ENCODE measurements at regions not wholly inside any gene's neighbourhood (a gene's known extent, or its start where the extent isn't known, plus 50 kb on each side); places are given as distances from the start of the nearest gene placed in this dataset.
A peak's percentile ranks its signal among the peaks of the same experiment; 100 is the strongest.

DNA sequence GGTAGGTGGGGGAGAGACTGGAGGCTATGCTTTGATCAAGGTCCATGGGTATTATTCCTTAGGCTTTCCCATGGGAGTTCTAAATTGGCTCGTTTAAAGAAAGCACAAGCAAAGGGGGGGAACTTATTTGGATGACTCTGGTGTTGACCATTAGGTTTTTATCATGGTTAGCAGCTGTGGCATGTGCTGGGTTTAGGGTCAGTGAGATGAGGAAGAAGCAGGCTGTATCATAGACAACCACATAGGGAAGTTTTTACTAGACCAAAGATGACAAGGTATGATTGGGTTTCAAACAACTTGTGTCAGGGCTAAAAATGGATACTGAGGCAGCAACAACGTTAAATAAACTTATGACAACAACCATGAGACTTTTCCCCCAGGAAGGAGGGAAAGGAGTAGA, 97.7 kb downstream of the DNAAF6 start:
- Histone ChIP-seq H3K27me3 (ENCODE audit: insufficient read depth, low read length) (no peaks in the 10 kb centered on the region), H3K79me2 (ENCODE audit: insufficient read depth, low read length) (no peaks in the 10 kb centered on the region), H3K4me3 (ENCODE audit: insufficient read depth, low read depth, low read length) (no peak overlapping the region), H3K4me1 (ENCODE audit: insufficient read depth, low read length) (no peaks in the 10 kb centered on the region), H2AFZ (ENCODE audit: low read depth, low read length) (no peak overlapping the region), H3K9ac (ENCODE audit: low read length) (no peak overlapping the region), H4K20me1 (ENCODE audit: insufficient read depth, low read length) (no peaks in the 10 kb centered on the region), H3K27ac (ENCODE audit: low read depth, low read length) (no peak overlapping the region), H3K9me3 (ENCODE audit: insufficient read depth, low read depth, low read length) (no peaks in the 10 kb centered on the region), H3K4me2 (ENCODE audit: low read length) (no peak overlapping the region), H3K36me3 (ENCODE audit: insufficient read depth, low read length) (no peaks in the 10 kb centered on the region)
- H3K36me3 Mint-ChIP-seq (ENCODE audit: low read depth, unreplicated experiment) = no peaks in the 10 kb centered on the region
- FAIRE-seq (no peak), DNase-seq (ENCODE audit: low read depth) (no peak)
- no peak overlapping the region for H3K27ac Mint-ChIP-seq (ENCODE audit: unreplicated experiment)
- no peaks in the 10 kb centered on the region for H3K27me3 Mint-ChIP-seq (ENCODE audit: low read depth, unreplicated experiment)
- no peak overlapping the region for H3K4me3 Mint-ChIP-seq (ENCODE audit: unreplicated experiment)
- no peaks in the 10 kb centered on the region for H3K4me1 Mint-ChIP-seq (ENCODE audit: low read depth, unreplicated experiment)
- H3K9me3 Mint-ChIP-seq (ENCODE audit: unreplicated experiment) = peaks cover 2% of the 10 kb centered on the region
- no peak for TF ChIP-seq EZH2 (IDR thresholded peaks at IDR 0.05; ENCODE audit: insufficient read depth, low read length)

DNA sequence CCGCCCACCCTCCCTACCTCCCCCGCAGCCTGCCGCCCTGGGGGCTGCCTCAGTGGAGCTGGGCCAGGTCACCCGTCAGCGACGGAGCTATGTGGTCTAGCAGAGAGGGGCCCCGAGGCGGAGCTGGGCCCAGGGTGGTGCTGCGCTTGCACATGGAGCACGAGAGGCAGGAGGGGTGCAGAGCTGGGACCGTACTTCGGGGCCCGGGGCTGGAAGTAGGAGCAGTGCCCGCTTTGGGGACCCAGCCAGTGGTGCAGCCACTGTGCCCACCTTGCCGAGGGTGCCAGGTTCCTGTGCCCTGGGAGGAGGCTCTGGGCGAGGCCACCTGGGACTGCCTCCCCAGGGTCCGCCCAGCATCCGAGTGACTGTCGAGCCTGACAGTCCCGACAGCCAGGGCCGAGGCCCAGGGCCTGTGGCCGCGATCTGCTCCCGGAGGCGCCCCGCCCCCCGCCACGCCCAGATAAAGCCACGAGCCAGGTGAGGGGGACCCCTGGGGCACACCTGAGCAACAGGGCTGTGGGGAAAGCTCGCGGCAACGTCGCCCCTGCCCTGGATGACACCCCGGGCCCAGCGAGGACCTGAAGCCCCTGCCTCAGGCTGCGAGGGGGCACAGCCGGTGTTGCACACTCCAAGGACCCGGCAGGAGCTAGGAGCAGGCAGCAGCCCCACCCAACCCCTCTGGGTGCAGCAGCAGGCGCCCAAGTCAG, 117.5 kb downstream of the DNAAF6 start:
- no peaks in the 10 kb centered on the region for H3K36me3 Mint-ChIP-seq (ENCODE audit: low read depth, unreplicated experiment)
- H3K27me3 Mint-ChIP-seq (ENCODE audit: low read depth, unreplicated experiment) = peaks cover 4% of the 10 kb centered on the region
- Histone ChIP-seq H3K36me3 (ENCODE audit: insufficient read depth, low read length) (no peaks in the 10 kb centered on the region), H3K27ac (ENCODE audit: low read depth, low read length) (no peak overlapping the region), H3K27me3 (ENCODE audit: insufficient read depth, low read length) (no peaks in the 10 kb centered on the region), H3K79me2 (ENCODE audit: insufficient read depth, low read length) (no peaks in the 10 kb centered on the region), H3K4me3 (ENCODE audit: insufficient read depth, low read depth, low read length) (no peak overlapping the region), H2AFZ (ENCODE audit: low read depth, low read length) (no peak overlapping the region), H3K4me1 (ENCODE audit: insufficient read depth, low read length) (no peaks in the 10 kb centered on the region), H4K20me1 (ENCODE audit: insufficient read depth, low read length) (no peaks in the 10 kb centered on the region), H3K4me2 (ENCODE audit: low read length) (no peak overlapping the region), H3K9ac (ENCODE audit: low read length) (no peak overlapping the region), H3K9me3 (ENCODE audit: insufficient read depth, low read depth, low read length) (no peaks in the 10 kb centered on the region)
- no peak for TF ChIP-seq EZH2 (IDR thresholded peaks at IDR 0.05; ENCODE audit: insufficient read depth, low read length)
- TF ChIP-seq, protein P1, sequence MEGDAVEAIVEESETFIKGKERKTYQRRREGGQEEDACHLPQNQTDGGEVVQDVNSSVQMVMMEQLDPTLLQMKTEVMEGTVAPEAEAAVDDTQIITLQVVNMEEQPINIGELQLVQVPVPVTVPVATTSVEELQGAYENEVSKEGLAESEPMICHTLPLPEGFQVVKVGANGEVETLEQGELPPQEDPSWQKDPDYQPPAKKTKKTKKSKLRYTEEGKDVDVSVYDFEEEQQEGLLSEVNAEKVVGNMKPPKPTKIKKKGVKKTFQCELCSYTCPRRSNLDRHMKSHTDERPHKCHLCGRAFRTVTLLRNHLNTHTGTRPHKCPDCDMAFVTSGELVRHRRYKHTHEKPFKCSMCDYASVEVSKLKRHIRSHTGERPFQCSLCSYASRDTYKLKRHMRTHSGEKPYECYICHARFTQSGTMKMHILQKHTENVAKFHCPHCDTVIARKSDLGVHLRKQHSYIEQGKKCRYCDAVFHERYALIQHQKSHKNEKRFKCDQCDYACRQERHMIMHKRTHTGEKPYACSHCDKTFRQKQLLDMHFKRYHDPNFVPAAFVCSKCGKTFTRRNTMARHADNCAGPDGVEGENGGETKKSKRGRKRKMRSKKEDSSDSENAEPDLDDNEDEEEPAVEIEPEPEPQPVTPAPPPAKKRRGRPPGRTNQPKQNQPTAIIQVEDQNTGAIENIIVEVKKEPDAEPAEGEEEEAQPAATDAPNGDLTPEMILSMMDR (IDR thresholded peaks at IDR 0.05; ENCODE audit: insufficient read depth, low read depth, low read length) = no peak
- no peak overlapping the region for H3K4me3 Mint-ChIP-seq (ENCODE audit: unreplicated experiment)
- no peaks in the 10 kb centered on the region for H3K9me3 Mint-ChIP-seq (ENCODE audit: unreplicated experiment)
- no peak overlapping the region for H3K27ac Mint-ChIP-seq (ENCODE audit: unreplicated experiment)
- H3K4me1 Mint-ChIP-seq (ENCODE audit: low read depth, unreplicated experiment) = no peaks in the 10 kb centered on the region
- FAIRE-seq (no peak), DNase-seq (ENCODE audit: low read depth) (no peak)

DNA sequence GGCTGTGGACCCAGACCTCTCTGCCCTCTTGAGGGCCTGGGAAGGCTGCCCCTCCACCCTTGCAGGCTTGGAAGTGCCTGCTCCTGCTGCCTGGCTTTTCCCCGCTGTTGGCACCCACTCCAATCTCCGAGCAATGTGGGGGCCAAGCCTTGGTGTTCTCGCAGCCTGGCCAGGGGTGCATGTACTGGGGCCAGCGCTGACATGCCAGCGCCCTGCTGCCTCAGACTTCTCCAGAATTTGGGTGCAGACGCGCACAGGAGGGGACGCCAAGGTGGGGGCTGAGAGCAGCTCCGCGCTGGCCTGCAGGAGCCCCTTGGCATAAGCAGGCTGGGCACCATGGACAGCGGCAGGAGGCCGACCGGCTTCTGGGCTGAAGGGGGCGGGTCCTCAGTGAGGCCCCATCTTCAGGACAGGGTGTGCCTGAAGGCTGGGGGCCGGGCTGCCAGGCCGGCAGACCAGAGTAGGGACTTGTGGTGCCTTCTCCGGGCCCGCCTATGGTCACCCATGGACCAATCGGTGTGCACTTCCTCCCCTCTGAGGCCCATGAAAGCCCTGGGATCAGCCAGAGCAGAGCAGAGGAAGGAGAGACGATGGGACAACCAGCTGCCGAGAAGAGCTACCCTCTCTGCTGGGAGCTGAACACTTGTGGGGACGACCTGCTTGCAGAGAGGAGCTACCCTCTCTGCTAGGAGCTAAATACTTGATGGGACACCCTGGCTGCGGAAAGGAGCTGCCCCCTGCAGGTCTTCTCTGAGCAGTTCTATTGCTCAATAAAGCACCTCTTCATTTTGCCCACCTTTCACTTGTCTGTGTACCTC, 118.3 kb downstream of the DNAAF6 start:
- no peak overlapping the region for H3K27ac ChIP-seq (ENCODE audit: low read depth, low read length)
- H4K20me1 ChIP-seq (ENCODE audit: insufficient read depth, low read length) = no peaks in the 10 kb centered on the region
- no peak overlapping the region for H2AFZ ChIP-seq (ENCODE audit: low read depth, low read length)
- peaks cover 4% of the 10 kb centered on the region for H3K27me3 Mint-ChIP-seq (ENCODE audit: low read depth, unreplicated experiment)
- no peaks in the 10 kb centered on the region for H3K36me3 ChIP-seq (ENCODE audit: insufficient read depth, low read length)
- H3K4me3 Mint-ChIP-seq (ENCODE audit: unreplicated experiment) = no peak overlapping the region
- no peaks in the 10 kb centered on the region for H3K27me3 ChIP-seq (ENCODE audit: insufficient read depth, low read length)
- no peak overlapping the region for H3K4me3 ChIP-seq (ENCODE audit: insufficient read depth, low read depth, low read length)
- H3K36me3 Mint-ChIP-seq (ENCODE audit: low read depth, unreplicated experiment) = no peaks in the 10 kb centered on the region
- H3K9me3 Mint-ChIP-seq (ENCODE audit: unreplicated experiment) = no peaks in the 10 kb centered on the region
- peak; percentile 66 for FAIRE-seq
- no peaks in the 10 kb centered on the region for H3K9me3 ChIP-seq (ENCODE audit: insufficient read depth, low read depth, low read length)
- H3K4me2 ChIP-seq (ENCODE audit: low read length) = peak overlapping the region; percentile 33
- TF ChIP-seq EZH2 (IDR thresholded peaks at IDR 0.05; ENCODE audit: insufficient read depth, low read length) = no peak
- TF ChIP-seq, protein P1 (IDR thresholded peaks at IDR 0.05; ENCODE audit: insufficient read depth, low read depth, low read length) = no peak
- no peaks in the 10 kb centered on the region for H3K4me1 Mint-ChIP-seq (ENCODE audit: low read depth, unreplicated experiment)
- H3K4me1 ChIP-seq (ENCODE audit: insufficient read depth, low read length) = no peaks in the 10 kb centered on the region
- no peaks in the 10 kb centered on the region for H3K79me2 ChIP-seq (ENCODE audit: insufficient read depth, low read length)
- H3K9ac ChIP-seq (ENCODE audit: low read length) = no peak overlapping the region
- DNase-seq (ENCODE audit: low read depth) = peak; percentile 12
- H3K27ac Mint-ChIP-seq (ENCODE audit: unreplicated experiment) = no peak overlapping the region

Data from astrocyte (in vitro differentiated cells and primary cell).